Endodermal cell (in vitro differentiated cells): ENCODE measurements at regions not wholly inside any gene's neighbourhood (a gene's known extent, or its start where the extent isn't known, plus 50 kb on each side); places are given as distances from the start of the nearest gene placed in this dataset.

ENCODE experiments used
- DNase-seq: peaks from one replicate; pipeline ENCODE4 v3.0.0-alpha.2; 2017
- H3K27ac ChIP-seq: 2 replicates; pipeline ENCODE4 v1.5.1; 2013; ENCODE audit warnings: mild to moderate bottlenecking, low read depth, low read length, moderate library complexity
- H3K27me3 ChIP-seq: 2 replicates; pipeline ENCODE4 v1.6.1; 2013; ENCODE audit warnings: mild to moderate bottlenecking, low read length, moderate library complexity; ENCODE audit not compliant: insufficient read depth, control insufficient read depth, poor library complexity, severe bottlenecking
- H3K36me3 ChIP-seq: 2 replicates; pipeline ENCODE4 v1.7.0; 2013; ENCODE audit warnings: mild to moderate bottlenecking, low read length, moderate library complexity; ENCODE audit not compliant: control insufficient read depth, insufficient read depth
- H3K4me1 ChIP-seq: one replicate; pipeline ENCODE4 v1.7.0; 2013; ENCODE audit warnings: low read length; ENCODE audit not compliant: control insufficient read depth, insufficient read depth
- H3K4me3 ChIP-seq: 2 replicates; pipeline ENCODE4 v1.5.1; 2013; ENCODE audit warnings: mild to moderate bottlenecking, low read length, moderate library complexity
- H3K9ac ChIP-seq: 2 replicates; pipeline ENCODE4 v1.6.1; 2013; ENCODE audit warnings: mild to moderate bottlenecking, low read length, moderate library complexity; ENCODE audit not compliant: poor library complexity, severe bottlenecking; ENCODE audit errors: extremely low read depth
- H3K9me3 ChIP-seq: 2 replicates; pipeline ENCODE4 v1.6.1; 2013; ENCODE audit warnings: mild to moderate bottlenecking, low read length, moderate library complexity; ENCODE audit not compliant: control insufficient read depth
- H3K27ac Mint-ChIP-seq: 2 replicates; pipeline ENCODE4 v1.8.0; 2020; ENCODE audit warnings: mixed read lengths
- H3K27me3 Mint-ChIP-seq: 2 replicates; pipeline ENCODE4 v1.8.0; 2021; ENCODE audit warnings: mild to moderate bottlenecking, mixed read lengths; ENCODE audit not compliant: insufficient read depth
- H3K36me3 Mint-ChIP-seq: 2 replicates; pipeline ENCODE4 v1.8.0; 2020; ENCODE audit warnings: low read depth, mixed read lengths
- H3K4me1 Mint-ChIP-seq: 2 replicates; pipeline ENCODE4 v1.8.0; 2020; ENCODE audit warnings: mixed read lengths
- H3K4me3 Mint-ChIP-seq: 2 replicates; pipeline ENCODE4 v1.8.0; 2020; ENCODE audit warnings: mild to moderate bottlenecking, moderate library complexity, mixed read lengths
- H3K9me3 Mint-ChIP-seq: 2 replicates; pipeline ENCODE4 v1.8.0; 2020; ENCODE audit warnings: mild to moderate bottlenecking, mixed read lengths
- WGBS, 2 experiments: methylation state at CpG; one replicate each; pipeline versions ENCODE4 v1.1.5 to v1.1.7; 2013; ENCODE audit warnings: missing lambda C conversion rate in 2 of 2, mixed read lengths in 1 of 2; ENCODE audit not compliant: insufficient coverage in 1 of 2, insufficient read length in 1 of 2; 5-methylcytosine and 5-hydroxymethylcytosine counted together
- TF ChIP-seq, protein P1 (sequence below): fragments of 200-600 bp; sonication (generic); conservative IDR thresholded peaks from 2 replicates; pipeline ENCODE4 v1.5.0; 2021; ENCODE audit warnings: antibody characterized with exemption, mild to moderate bottlenecking

- no peak overlapping the region for H3K4me3 ChIP-seq
- Mint-ChIP-seq H3K27ac (no peak overlapping the region), H3K4me1 (no peaks in the 10 kb centered on the region), H3K27me3 (peaks cover 2% of the 10 kb centered on the region), H3K4me3 (no peak overlapping the region), H3K9me3 (no peaks in the 10 kb centered on the region), H3K36me3 (no peaks in the 10 kb centered on the region)
- DNase-seq = no peak
- 80% methylated on average over 2 of the region's 2 CpGs; no CpG with 5 or more reads in 1 of the 2 experiments for WGBS, 2 experiments
- H3K36me3 ChIP-seq = no peaks in the 10 kb centered on the region
- H3K27ac ChIP-seq = no peak overlapping the region
- H3K9me3 ChIP-seq = no peaks in the 10 kb centered on the region
- TF ChIP-seq, protein P1, sequence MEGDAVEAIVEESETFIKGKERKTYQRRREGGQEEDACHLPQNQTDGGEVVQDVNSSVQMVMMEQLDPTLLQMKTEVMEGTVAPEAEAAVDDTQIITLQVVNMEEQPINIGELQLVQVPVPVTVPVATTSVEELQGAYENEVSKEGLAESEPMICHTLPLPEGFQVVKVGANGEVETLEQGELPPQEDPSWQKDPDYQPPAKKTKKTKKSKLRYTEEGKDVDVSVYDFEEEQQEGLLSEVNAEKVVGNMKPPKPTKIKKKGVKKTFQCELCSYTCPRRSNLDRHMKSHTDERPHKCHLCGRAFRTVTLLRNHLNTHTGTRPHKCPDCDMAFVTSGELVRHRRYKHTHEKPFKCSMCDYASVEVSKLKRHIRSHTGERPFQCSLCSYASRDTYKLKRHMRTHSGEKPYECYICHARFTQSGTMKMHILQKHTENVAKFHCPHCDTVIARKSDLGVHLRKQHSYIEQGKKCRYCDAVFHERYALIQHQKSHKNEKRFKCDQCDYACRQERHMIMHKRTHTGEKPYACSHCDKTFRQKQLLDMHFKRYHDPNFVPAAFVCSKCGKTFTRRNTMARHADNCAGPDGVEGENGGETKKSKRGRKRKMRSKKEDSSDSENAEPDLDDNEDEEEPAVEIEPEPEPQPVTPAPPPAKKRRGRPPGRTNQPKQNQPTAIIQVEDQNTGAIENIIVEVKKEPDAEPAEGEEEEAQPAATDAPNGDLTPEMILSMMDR = no peak
- H3K9ac ChIP-seq = no peak overlapping the region
- no peaks in the 10 kb centered on the region for H3K27me3 ChIP-seq
- H3K4me1 ChIP-seq = no peaks in the 10 kb centered on the region
Measured at GRCh38 chr14:48849741-48850322, 736.3 kb downstream of the RPS29 start.

DNA sequence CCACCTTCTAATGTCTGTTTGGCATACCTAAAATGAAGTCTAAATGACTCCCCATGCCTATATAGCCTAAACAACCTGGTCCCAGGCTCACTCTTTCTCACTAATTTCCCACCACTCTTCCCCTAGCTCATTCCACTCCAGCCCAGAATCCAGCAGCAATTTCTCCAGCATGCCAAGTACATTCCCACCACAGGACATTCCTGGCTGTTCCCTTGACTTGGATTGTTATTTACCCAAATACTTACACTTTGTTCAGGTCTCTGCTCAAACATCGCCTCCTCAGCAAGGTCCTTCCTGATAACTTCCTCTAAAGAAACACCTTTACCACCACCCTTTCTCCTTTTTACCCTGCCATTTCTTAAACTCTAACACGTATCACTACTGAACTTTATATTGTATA lies 743.4 kb downstream of the RPS29 start:
- Histone ChIP-seq H3K4me3 (no peak overlapping the region), H3K27me3 (no peaks in the 10 kb centered on the region), H3K9me3 (no peaks in the 10 kb centered on the region), H3K9ac (no peak overlapping the region), H3K4me1 (no peaks in the 10 kb centered on the region), H3K27ac (no peak overlapping the region), H3K36me3 (no peaks in the 10 kb centered on the region)
- Mint-ChIP-seq H3K36me3 (no peaks in the 10 kb centered on the region), H3K27ac (peak overlapping the region; percentile 13), H3K9me3 (no peaks in the 10 kb centered on the region), H3K27me3 (peaks cover 2% of the 10 kb centered on the region), H3K4me1 (peaks cover 10% of the 10 kb centered on the region), H3K4me3 (no peak overlapping the region)
- 87% methylated on average over 1 of the region's 2 CpGs; no CpG with 5 or more reads in 1 of the 2 experiments for WGBS, 2 experiments
- peak; percentile 51 for DNase-seq
- TF ChIP-seq, protein P1 = no peak

DNA sequence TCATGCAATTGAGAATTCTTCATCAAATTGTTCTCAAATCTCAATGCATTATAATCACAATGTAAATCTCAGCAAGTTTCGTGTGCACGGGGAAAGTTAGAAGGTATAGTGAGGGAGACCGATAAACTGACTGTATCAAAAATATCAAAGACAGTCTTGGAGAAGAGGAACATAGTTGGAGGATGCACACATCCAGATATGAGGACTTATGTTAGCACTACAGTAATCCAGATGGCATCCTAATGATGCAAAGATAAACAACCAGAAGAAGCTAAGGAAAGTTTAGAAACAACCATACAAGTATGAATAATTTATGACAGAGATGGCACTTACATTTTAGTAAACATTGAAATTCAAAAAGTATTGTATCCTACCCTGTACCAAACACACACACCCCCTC lies 760.1 kb downstream of the RPS29 start:
- Histone ChIP-seq H3K9me3 (no peaks in the 10 kb centered on the region), H3K4me3 (no peak overlapping the region), H3K36me3 (no peaks in the 10 kb centered on the region), H3K27me3 (no peaks in the 10 kb centered on the region), H3K4me1 (no peaks in the 10 kb centered on the region), H3K27ac (no peak overlapping the region), H3K9ac (no peak overlapping the region)
- Mint-ChIP-seq H3K27ac (no peak overlapping the region), H3K4me1 (no peaks in the 10 kb centered on the region), H3K36me3 (no peaks in the 10 kb centered on the region), H3K9me3 (no peaks in the 10 kb centered on the region), H3K27me3 (peaks cover 2% of the 10 kb centered on the region), H3K4me3 (no peak overlapping the region)
- DNase-seq = no peak
- WGBS, 2 experiments = 92% methylated on average over 3 of the region's 3 CpGs; no CpG with 5 or more reads in 1 of the 2 experiments
- TF ChIP-seq, protein P1 = no peak
